ENCODE measurements at regions not wholly inside any gene's neighbourhood (a gene's known extent, or its start where the extent isn't known, plus 50 kb on each side); places are given as distances from the start of the nearest gene placed in this dataset.

- TF ChIP-seq CTCF (IDR thresholded peaks at IDR 0.05) (no peak), POLR2A (IDR thresholded peaks at IDR 0.05) (no peak)
Observed at GRCh38 chr6:137320271-137320670, 101.1 kb upstream of the IFNGR1 start.

Data from Peyer's patch (tissue), 4 donors.